ENCODE measurements at regions not wholly inside any gene's neighbourhood (a gene's known extent, or its start where the extent isn't known, plus 50 kb on each side); places are given as distances from the start of the nearest gene placed in this dataset.

DNA sequence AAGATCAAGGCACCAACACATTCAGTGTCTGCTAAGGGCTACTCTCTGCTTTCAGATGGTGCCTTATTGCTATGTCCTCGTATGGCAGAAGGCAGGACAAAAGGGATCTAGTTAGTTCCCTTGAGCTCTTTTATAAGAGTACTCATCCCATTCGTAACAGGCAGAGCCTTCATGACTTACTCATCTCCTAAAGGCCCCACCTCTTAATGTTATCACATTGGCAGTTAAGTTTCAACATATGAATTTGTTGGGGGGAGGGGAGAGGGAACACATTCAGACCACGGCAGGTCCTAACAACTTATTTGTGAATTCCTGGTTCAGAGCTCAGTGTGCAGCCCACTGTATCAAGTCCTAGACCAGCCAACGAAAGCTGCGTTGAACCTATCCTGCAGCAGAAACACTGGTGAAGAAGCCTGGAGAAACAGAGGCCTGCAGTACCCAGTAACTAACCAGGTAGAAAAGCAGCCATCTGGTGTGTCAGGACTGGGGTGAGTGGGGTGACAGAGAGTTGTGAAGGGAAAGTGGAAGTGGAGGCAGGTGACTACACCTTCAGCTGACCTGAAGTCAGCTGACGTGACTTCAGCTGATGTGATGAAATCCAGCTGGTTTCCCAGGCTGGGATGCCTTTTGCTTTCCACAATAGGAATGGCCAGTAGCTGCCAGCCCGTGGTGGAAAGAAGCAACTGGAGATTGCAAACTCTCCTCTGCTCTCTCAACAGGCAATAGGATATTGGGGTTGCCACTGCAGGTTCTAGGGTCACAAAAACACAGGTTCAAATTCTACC lies 101.6 kb upstream of the PLXNC1 start:
- H3K4me3 ChIP-seq (ENCODE audit: low read depth, low read length), result no peak overlapping the region
- DNase-seq (ENCODE audit: low read depth), result peak; percentile 21
- TF ChIP-seq, protein P1, sequence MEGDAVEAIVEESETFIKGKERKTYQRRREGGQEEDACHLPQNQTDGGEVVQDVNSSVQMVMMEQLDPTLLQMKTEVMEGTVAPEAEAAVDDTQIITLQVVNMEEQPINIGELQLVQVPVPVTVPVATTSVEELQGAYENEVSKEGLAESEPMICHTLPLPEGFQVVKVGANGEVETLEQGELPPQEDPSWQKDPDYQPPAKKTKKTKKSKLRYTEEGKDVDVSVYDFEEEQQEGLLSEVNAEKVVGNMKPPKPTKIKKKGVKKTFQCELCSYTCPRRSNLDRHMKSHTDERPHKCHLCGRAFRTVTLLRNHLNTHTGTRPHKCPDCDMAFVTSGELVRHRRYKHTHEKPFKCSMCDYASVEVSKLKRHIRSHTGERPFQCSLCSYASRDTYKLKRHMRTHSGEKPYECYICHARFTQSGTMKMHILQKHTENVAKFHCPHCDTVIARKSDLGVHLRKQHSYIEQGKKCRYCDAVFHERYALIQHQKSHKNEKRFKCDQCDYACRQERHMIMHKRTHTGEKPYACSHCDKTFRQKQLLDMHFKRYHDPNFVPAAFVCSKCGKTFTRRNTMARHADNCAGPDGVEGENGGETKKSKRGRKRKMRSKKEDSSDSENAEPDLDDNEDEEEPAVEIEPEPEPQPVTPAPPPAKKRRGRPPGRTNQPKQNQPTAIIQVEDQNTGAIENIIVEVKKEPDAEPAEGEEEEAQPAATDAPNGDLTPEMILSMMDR (IDR thresholded peaks at IDR 0.05; ENCODE audit: insufficient read depth, low read length), result no peak

DNA sequence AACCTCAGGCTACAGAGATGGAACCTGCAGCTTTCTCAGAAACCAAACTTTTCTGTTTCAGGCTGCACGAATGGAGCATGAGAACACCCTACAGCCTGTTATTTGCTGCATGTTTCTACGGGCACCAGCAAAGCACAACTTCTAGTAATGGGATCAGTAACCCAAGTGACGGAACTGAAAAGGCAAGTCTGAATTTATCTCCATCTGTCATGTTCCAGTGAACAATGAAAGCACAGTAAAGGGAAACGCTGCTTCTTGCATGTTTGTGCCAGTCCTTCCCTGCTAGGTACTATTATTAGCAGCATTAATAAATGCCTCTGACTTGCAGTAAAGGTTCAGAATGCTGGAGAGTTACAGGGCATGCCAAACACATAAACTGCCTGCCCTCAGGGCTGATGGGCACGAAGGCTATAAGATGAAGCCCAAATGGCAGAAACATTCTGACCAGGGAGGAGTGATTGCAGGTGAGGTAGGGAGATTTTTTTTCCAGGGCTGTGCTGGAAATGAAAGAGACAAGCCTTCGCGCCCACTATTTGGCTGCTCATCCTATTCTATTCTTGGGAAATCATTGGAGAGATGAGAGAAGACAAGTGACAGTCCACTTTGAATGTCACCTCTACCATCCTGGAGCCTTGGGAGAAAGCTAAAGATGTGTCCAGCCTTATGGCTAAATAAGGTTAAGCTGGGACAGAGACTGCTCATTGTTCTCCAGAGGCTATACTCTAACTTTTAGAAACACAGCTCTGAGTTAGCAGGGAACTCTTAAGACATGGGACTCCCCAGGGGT lies 100.4 kb upstream of the PLXNC1 start:
- no peak for DNase-seq (ENCODE audit: low read depth)
- no peak overlapping the region for H3K4me3 ChIP-seq (ENCODE audit: low read depth, low read length)
- TF ChIP-seq, protein P1 (IDR thresholded peaks at IDR 0.05; ENCODE audit: insufficient read depth, low read length), result no peak

DNA sequence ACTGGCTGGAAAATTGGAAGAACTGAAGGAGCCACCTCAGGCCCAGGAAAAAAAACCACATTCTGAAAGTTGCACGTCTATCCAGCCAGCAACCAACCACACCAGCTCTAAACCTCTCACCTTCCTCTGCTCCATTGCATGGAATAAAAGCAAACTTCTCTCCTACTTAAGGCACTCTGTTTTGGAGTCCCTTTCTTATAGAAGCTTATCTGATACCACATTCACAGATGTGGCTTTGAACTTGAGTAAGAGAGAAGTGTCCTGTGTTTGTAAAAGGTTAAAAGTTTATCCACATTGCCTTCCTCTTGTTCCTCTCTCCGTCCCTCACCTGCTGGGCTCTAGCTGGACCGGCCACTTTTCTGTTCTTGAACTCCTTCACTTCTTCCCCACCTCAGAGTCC lies 99.6 kb upstream of the PLXNC1 start:
- H3K4me3 ChIP-seq (ENCODE audit: low read depth, low read length), result no peak overlapping the region
- TF ChIP-seq, protein P1 (IDR thresholded peaks at IDR 0.05; ENCODE audit: insufficient read depth, low read length), result no peak

DNA sequence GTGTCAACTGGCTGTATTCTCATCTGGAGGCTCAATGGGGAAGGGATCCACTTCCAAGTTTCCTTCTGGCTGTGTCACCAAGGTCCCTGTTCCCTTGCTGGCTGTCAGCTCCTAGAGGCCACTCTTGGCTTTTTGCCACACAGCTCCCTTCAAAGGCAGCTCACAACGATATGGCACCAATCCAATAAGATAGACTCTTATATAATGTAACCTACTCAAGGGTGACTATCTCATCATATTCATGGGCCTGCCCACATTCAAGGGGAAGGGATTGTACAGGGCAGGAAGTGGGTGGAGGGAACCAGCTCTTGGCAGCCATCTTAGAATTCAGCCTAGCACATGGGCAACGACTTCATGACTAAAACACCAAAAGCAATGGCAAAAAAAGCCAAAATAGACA lies 98.7 kb upstream of the PLXNC1 start:
- no peak for DNase-seq (ENCODE audit: low read depth)
- H3K4me3 ChIP-seq (ENCODE audit: low read depth, low read length), result no peak overlapping the region
- TF ChIP-seq, protein P1 (IDR thresholded peaks at IDR 0.05; ENCODE audit: insufficient read depth, low read length), result no peak

More for the DNA sequence above, 99.6 kb upstream of the PLXNC1 start:
- DNase-seq (ENCODE audit: low read depth), result no peak

DNA sequence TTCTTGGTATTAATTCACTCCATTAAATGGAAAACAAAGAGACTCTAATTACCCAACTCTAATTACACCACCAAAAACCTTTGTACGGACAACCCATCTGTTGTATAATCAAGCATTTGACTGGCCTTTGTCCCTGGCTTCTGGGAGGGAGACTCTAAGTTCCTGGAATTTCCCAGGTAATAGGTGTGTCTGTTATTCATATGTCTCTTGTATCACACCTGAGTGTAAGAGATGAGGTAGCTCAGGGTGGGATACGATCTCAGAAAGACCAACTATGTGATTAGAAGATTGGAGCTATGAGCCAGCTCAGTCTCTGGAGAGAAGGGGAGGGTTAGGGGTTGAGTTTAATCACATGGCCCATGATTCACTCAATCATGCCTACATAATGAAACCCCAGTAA lies 94.7 kb upstream of the PLXNC1 start:
- TF ChIP-seq, protein P1 (IDR thresholded peaks at IDR 0.05; ENCODE audit: insufficient read depth, low read length), result no peak
- no peak for DNase-seq (ENCODE audit: low read depth)
- H3K4me3 ChIP-seq (ENCODE audit: low read depth, low read length), result no peak overlapping the region

DNA sequence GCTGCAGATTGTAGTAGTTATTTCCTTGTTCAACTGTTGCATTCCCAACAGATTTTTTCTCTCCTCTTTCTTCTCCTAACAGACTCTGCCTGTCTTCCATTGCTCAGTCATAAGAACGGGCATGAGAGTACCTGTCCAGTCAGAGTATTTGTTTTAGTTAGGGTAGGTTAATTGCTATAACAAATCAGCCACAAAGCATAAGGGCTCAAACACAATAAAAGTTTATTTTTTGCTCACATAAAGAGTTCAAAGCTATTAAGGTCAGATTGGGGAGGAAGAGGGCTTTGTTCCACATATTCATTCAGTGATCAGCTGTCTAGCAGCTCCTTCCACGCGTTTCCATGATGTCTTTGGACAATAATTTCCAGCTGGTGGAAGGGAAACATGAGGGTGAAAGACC lies 92.8 kb upstream of the PLXNC1 start:
- DNase-seq (ENCODE audit: low read depth), result no peak
- TF ChIP-seq, protein P1 (IDR thresholded peaks at IDR 0.05; ENCODE audit: insufficient read depth, low read length), result no peak
- no peak overlapping the region for H3K4me3 ChIP-seq (ENCODE audit: low read depth, low read length)
